Neural cell (in vitro differentiated cells): ENCODE measurements at regions not wholly inside any gene's neighbourhood (a gene's known extent, or its start where the extent isn't known, plus 50 kb on each side); places are given as distances from the start of the nearest gene placed in this dataset.

Experiments used
- H2AFZ ChIP-seq: fragments of 200-600, 300-800 bp; sonication (generic), shearing (Covaris generic); 2 replicates; pipeline ENCODE4 v1.6.0; 2014; ENCODE audit warnings: low read depth, mild to moderate bottlenecking, antibody characterized with exemption, low read length, moderate library complexity
- H3F3A ChIP-seq: fragments of 200-600 bp; shearing (Covaris generic); 2 replicates; pipeline ENCODE4 v1.6.1; 2016; ENCODE audit warnings: mild to moderate bottlenecking, moderate library complexity, mixed read lengths, antibody characterized with exemption, low read length; ENCODE audit not compliant: insufficient read depth, poor library complexity, severe bottlenecking
- H3K27ac ChIP-seq: fragments of 200-600, 300-800 bp; sonication (generic), shearing (Covaris generic); 2 replicates; pipeline ENCODE4 v1.5.1; 2014; ENCODE audit warnings: mild to moderate bottlenecking, low read length, moderate library complexity
- H3K27me3 ChIP-seq: fragments of 300-800, 200-600 bp; sonication (generic), shearing (Covaris generic); 2 replicates; pipeline ENCODE4 v1.6.0; 2014; ENCODE audit warnings: mild to moderate bottlenecking, low read depth, low read length, moderate library complexity; ENCODE audit not compliant: insufficient read depth
- H3K36me3 ChIP-seq: fragments of 300-800, 200-600 bp; sonication (generic), shearing (Covaris generic); 2 replicates; pipeline ENCODE4 v1.5.1; 2014; ENCODE audit warnings: mild to moderate bottlenecking, antibody characterized with exemption, low read length, moderate library complexity; ENCODE audit not compliant: insufficient read depth
- H3K4me2 ChIP-seq: fragments of 300-800, 200-600 bp; sonication (generic), shearing (Covaris generic); 2 replicates; pipeline ENCODE4 v1.6.0; 2014; ENCODE audit warnings: mild to moderate bottlenecking, low read length
- H3K4me3 ChIP-seq: fragments of 300-800, 200-600 bp; sonication (generic), shearing (Covaris generic); 2 replicates; pipeline ENCODE4 v1.5.1; 2014; ENCODE audit warnings: mild to moderate bottlenecking, low read length, moderate library complexity
- H3K79me2 ChIP-seq: fragments of 200-600 bp; shearing (Covaris generic); replicated peaks from 2 replicates; pipeline ENCODE4 v1.6.0; 2014; ENCODE audit warnings: mild to moderate bottlenecking, low read length, moderate library complexity; ENCODE audit not compliant: insufficient read depth
- H3K9ac ChIP-seq: fragments of 300-800, 200-600 bp; sonication (generic), shearing (Covaris generic); 2 replicates; pipeline ENCODE4 v1.6.1; 2016; ENCODE audit warnings: mild to moderate bottlenecking, low read length, mixed read lengths
- H3K9me2 ChIP-seq: fragments of 200-600 bp; shearing (Covaris generic); 2 replicates; pipeline ENCODE4 v1.6.1; 2016; ENCODE audit warnings: mild to moderate bottlenecking, low read length, mixed read lengths; ENCODE audit not compliant: insufficient read depth
- H3K9me3 ChIP-seq: fragments of 200-600, 300-800 bp; sonication (generic), shearing (Covaris generic); 2 replicates; pipeline ENCODE4 v1.6.1; 2016; ENCODE audit warnings: mild to moderate bottlenecking, mixed run types, low read length, moderate library complexity, mixed read lengths
- H4K20me1 ChIP-seq: fragments of 200-600 bp; shearing (Covaris generic); 2 replicates; pipeline ENCODE4 v1.6.1; 2016; ENCODE audit warnings: mild to moderate bottlenecking, mixed run types; ENCODE audit not compliant: insufficient read depth
- CTCF ChIP-seq: fragments of 450-650 bp; IDR thresholded peaks from 2 replicates; pipeline ENCODE4 v1.5.1; 2014; ENCODE audit warnings: antibody characterized with exemption, mild to moderate bottlenecking, moderate library complexity; ENCODE audit not compliant: poor library complexity, severe bottlenecking
- EP300 ChIP-seq: fragments of 450-650 bp; conservative IDR thresholded peaks from 2 replicates; pipeline ENCODE4 v1.6.1; 2014; ENCODE audit warnings: antibody characterized with exemption, mild to moderate bottlenecking, moderate library complexity; ENCODE audit not compliant: poor library complexity, severe bottlenecking
- EZH2 ChIP-seq: fragments of 200-600, 300-800 bp; shearing (Covaris generic), sonication (generic); IDR thresholded peaks from 2 replicates; pipeline ENCODE4 v1.6.1; 2014; ENCODE audit warnings: antibody characterized with exemption, low read length, borderline replicate concordance, mild to moderate bottlenecking; ENCODE audit not compliant: insufficient read depth, poor library complexity, severe bottlenecking
- MXI1 ChIP-seq: fragments of 450-650 bp; conservative IDR thresholded peaks from 2 replicates; pipeline ENCODE4 v1.6.1; 2014; ENCODE audit warnings: antibody characterized with exemption, mild to moderate bottlenecking; ENCODE audit not compliant: poor library complexity, severe bottlenecking
- POLR2AphosphoS5 ChIP-seq: IDR thresholded peaks from 2 replicates; pipeline ENCODE4 v1.6.1; 2012
- RAD21 ChIP-seq: fragments of 450-650 bp; conservative IDR thresholded peaks from 2 replicates; pipeline ENCODE4 v1.6.1; 2014; ENCODE audit warnings: antibody characterized with exemption, mild to moderate bottlenecking, moderate library complexity
- REST ChIP-seq: IDR thresholded peaks from 2 replicates; pipeline ENCODE4 v1.6.1; 2012; ENCODE audit warnings: borderline replicate concordance
- SMC3 ChIP-seq: fragments of 450-650 bp; conservative IDR thresholded peaks from 2 replicates; pipeline ENCODE4 v1.6.1; 2014; ENCODE audit warnings: antibody characterized with exemption, mild to moderate bottlenecking, moderate library complexity; ENCODE audit not compliant: poor library complexity
- TAF1 ChIP-seq: IDR thresholded peaks from 2 replicates; pipeline ENCODE4 v1.6.1; 2012; ENCODE audit warnings: low read depth

- H3K79me2 ChIP-seq, result no peaks in the 10 kb centered on the region
- H3K27me3 ChIP-seq, result no peaks in the 10 kb centered on the region
- no peak overlapping the region for H3K4me3 ChIP-seq
- H3K9ac ChIP-seq, result no peak overlapping the region
- no peak overlapping the region for H3K4me2 ChIP-seq
- no peak overlapping the region for H3K27ac ChIP-seq
- TF ChIP-seq CTCF, result no peak
- TF ChIP-seq MXI1, result no peak
- no peak for TF ChIP-seq EZH2
- no peak for TF ChIP-seq POLR2AphosphoS5
- no peak for TF ChIP-seq RAD21
- no peak for TF ChIP-seq TAF1
- no peak for TF ChIP-seq EP300
- no peak for TF ChIP-seq SMC3
- TF ChIP-seq REST, result no peak
- no peak overlapping the region for H2AFZ ChIP-seq
- no peaks in the 10 kb centered on the region for H3K9me3 ChIP-seq
- no peaks in the 10 kb centered on the region for H3K36me3 ChIP-seq
- no peaks in the 10 kb centered on the region for H3F3A ChIP-seq
- H3K9me2 ChIP-seq, result no peaks in the 10 kb centered on the region
- H4K20me1 ChIP-seq, result no peaks in the 10 kb centered on the region
These were observed 123.8 kb downstream of the TEX36 start for GRCh38 chr10:125559210-125559609.

- no peaks in the 10 kb centered on the region for H3K9me3 ChIP-seq
- TF ChIP-seq TAF1, result no peak
- no peak for TF ChIP-seq CTCF
- no peak for TF ChIP-seq REST
- no peak for TF ChIP-seq MXI1
- no peaks in the 10 kb centered on the region for H3K9me2 ChIP-seq
- no peaks in the 10 kb centered on the region for H3K36me3 ChIP-seq
- no peak overlapping the region for H3K9ac ChIP-seq
- H4K20me1 ChIP-seq, result no peaks in the 10 kb centered on the region
- H3K4me2 ChIP-seq, result no peak overlapping the region
- H3K27me3 ChIP-seq, result no peaks in the 10 kb centered on the region
- no peaks in the 10 kb centered on the region for H3F3A ChIP-seq
- H3K79me2 ChIP-seq, result no peaks in the 10 kb centered on the region
- no peak overlapping the region for H3K27ac ChIP-seq
- no peak overlapping the region for H2AFZ ChIP-seq
- H3K4me3 ChIP-seq, result no peak overlapping the region
These were observed 125.0 kb downstream of the TEX36 start for GRCh38 chr10:125557801-125558505.
